NAMALWA (cell line): ENCODE measurements at regions not wholly inside any gene's neighbourhood (a gene's known extent, or its start where the extent isn't known, plus 50 kb on each side); places are given as distances from the start of the nearest gene placed in this dataset.
"Not testable (repeated sequence)": the region's sequence is repeated elsewhere in the genome, so short reads cannot be mapped to it uniquely, and the experiment has no call there.

Experiments used
- DNase-seq: peaks from one replicate; pipeline ENCODE4 v3.0.0-alpha.2; 2015; ENCODE audit warnings: low spot score

DNA sequence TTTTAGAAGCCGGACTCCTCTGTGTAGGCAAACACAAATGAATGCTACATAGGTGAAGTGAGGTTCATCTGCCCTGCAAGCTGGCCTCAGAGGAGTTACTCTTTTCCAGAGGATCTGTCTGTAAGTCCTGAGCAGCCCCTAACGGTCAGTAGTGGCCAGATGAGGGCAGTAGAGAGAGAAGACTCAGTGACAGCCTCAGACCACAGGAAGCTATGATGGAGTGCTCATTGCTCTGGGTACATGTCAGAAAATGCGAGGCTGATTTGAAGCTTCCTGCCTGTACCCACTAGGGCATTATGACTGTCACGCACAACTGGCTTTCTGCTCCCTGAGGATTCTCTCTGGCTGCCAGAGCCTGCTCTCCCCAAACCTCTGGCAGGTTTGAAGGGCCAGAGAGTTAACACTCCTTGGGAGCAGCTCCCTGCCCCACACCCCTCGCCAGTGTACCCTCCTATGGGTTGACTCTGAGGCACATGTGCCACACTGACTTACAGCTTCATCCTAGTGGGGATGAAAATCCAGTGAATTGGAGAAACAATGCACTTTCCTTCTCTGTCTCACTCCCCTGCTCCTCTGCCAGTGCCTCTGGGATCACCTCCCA, 141.5 kb downstream of the GABRG2 start:
- DNase-seq: peak; percentile 68

DNA sequence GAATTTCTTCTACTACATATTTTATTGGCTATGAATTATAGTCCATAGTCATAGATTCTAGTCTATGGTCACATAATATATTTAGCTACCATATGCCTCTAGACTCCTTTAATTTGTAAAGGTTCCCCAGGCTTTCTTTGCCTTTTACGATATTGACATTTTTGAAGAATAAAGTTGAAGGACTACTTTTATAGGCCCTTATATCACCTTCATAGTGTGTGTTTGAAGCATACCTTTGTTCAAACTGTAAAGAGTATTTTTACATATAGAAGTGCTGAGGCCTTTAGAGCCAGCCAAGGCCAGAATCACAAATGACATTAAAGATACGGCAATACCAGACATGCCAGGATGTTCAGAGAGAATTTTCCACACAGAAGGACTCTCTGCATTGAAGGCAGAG, 147.0 kb downstream of the GABRG2 start:
- DNase-seq: no peak

DNA sequence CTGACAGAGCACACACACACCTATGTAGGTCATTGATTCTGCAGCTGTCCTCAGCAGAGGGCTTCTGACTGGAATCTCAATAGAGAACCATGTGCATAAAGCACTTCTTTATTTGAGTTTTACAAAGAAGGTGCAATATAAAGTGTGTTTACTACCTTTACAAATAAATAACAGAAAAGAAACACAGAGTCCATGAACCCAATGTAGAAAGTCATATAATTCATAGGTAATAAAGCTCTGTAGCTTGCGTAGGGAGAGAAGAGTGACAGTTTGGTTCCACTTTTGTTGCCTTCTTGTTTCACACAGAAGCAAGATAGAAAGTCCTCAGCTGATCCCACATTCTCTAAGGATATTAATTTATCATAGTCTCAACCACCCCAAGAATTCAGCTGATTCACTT, 149.5 kb downstream of the GABRG2 start:
- DNase-seq: no peak

DNA sequence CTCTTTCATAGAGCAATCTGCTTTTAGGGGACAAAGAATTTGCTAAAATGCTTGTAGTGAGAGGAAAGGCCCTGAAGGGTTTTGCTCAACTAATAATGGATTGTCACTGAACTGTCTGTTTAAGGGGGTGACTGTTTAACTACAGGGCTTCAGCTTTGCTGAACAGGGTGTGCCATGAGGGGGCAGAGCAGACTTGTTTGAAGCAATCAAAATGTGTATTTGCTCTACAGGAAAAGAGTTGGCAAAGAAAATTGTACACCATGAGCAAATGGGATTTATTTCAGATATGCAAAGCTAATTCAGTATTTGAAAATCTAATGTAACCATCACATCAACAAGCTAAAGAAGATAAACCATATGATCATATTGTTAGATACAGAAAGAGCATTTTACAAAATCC, 154.3 kb downstream of the GABRG2 start:
- no peak for DNase-seq

DNA sequence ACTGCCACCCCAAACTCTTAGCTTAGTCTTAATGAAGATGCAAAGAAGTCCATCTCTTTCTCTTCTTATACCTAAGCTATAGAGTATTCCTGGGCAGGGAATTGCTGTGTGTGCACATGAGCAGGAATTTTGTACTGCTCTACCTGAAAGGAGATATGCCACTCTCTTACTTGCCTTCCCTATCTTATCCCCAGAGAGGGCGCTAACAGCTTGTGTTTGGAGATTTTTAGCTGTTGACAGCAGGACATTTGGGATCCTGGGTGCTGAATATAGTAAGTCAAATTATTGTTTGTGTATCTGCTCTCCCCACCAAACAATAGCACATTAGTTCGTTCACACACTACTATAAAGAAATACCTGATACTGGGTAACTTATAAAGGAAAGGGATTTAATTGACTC, 159.5 kb downstream of the GABRG2 start:
- no peak for DNase-seq

DNA sequence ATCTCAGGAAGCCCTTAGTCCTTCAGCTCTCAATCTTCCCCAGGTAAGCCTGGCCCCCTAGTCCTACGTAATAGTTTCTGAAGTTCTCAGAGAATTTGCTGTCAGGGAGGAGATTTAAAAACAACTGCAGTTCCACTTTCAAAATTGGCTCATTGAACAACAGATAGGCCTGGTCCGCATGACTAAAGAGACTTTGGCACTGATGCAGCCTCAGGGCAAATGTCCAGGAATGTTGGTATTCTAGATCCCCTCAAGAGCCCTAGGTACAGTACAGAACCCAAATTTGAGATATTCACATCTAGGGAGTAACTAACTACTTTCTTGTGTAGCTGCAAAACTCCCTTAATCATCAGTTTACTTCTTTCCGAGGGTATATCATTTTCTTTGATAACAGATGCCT, 162.8 kb downstream of the GABRG2 start:
- DNase-seq: no peak

DNA sequence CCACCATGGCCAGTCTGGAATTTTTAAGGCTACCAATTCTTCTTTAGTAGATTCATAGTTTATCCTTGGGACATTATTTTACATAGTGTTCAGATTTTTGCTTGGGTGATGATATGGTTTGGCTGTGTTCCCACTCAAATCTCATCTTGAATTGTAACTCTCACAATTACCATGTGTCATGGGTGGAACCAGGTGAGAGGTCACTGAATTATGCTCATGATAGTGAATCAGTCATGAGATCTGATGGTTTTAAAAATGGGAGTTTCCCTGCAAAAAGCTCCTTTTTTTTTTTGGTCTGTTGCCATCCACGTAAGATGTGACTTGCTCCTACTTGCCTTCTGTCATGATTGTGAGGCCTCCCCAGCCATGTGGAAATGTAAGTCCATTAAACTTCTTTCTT, 163.9 kb downstream of the GABRG2 start:
- DNase-seq: no peak

DNA sequence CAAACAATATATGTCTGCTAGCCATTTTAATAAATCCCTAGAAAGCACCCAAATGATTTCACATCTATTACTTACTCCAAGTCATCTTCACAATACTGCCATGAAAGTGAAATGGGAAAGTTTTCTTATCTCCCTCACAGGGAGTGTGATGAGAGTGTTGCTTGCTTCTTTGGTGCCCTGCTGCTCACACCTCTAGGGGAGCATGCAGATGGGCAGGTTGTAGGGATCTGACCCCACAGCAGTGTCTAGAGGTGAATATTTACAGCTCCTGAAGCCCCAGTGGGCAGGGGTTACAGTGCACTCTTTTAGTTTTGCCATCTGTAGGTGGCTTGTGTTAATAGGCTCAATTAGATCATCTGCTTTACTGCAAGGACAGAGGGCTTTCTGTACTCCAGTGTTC, 173.2 kb downstream of the GABRG2 start:
- DNase-seq: no peak

DNA sequence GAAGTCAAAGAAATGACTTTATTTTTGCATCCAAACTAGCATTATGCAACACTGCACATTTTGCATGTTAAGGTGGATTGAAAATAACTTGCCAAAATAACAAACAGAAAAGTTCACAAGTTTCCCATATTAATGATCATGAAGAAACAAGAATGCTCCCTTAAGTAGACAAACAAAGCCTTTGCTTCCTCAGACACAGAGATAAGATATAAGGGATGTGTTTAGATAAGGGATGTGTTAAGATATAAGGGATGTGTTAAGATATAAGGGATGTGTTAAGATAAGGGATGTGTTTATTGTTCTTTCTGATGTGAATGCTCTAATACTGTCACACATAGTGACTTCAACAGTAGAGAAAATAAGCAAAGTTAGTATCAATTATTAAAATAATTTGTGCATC, 174.8 kb downstream of the GABRG2 start:
- DNase-seq: no peak

DNA sequence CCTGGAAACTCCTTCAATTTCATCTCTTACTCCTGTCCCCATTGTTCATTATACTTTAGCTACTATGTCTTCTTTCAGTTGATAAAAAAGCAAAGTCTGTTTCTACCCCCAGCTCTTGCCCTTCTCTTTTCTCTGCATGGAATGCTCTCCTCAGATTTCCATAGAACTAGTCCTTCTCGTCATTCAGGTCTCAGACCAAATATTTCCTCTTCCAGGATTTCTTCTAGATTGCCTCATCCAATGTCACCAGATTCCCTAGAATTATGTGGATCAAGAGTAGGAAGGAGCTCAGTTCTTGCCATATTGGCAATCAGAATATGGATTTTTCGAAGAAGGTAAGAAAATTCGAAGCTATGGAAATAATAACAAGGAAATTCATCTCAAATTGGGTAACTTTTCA, 176.1 kb downstream of the GABRG2 start:
- DNase-seq: no peak

DNA sequence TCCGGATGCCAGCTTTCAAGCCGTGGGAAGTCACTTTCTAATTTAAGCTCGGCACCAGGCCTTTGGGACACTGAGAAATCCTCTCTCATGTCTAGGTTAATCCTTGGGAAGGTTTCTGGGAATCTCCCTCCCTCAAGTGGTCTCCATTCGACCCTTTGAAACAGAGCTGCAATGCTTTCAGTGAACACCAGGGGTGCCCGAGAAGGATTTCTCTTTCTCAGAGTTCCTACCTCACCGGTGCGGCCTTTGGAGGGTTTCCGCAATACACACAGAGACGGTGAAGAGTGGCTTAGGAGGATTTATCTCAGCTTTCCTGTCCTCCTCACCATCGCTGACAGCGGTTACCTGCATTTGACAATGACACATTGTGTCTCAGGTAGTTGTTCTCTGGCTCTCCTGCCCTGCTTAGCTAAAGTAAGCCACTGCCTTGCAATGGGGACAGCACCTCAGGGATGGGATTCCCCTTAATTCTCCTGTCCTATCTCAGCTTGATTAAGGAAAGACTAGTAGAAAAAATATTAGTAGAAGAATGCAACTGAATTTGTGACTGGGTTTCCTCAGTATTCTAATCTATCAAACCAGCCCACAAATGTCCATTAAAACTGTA, 180.6 kb downstream of the GABRG2 start:
- DNase-seq: peak; percentile 27

DNA sequence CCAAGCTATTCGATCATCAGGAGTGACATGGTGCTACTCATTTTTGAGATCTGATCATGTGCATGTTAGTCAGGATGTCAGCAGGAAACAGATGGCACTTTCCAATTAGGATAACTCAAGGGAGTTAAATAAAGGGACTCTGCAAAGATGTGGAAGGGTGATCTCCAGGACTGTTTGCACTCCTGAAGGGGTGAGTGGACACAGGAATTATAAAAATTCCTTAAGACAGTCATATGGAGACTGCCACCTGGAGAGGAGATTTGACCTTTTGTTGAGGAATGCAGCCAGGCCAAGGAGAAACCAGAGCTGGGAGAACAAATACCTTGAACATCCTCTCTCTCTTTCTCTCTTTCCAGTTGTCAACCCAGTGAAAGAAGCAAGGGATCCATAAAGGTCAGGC, 189.1 kb downstream of the GABRG2 start:
- no peak for DNase-seq

DNA sequence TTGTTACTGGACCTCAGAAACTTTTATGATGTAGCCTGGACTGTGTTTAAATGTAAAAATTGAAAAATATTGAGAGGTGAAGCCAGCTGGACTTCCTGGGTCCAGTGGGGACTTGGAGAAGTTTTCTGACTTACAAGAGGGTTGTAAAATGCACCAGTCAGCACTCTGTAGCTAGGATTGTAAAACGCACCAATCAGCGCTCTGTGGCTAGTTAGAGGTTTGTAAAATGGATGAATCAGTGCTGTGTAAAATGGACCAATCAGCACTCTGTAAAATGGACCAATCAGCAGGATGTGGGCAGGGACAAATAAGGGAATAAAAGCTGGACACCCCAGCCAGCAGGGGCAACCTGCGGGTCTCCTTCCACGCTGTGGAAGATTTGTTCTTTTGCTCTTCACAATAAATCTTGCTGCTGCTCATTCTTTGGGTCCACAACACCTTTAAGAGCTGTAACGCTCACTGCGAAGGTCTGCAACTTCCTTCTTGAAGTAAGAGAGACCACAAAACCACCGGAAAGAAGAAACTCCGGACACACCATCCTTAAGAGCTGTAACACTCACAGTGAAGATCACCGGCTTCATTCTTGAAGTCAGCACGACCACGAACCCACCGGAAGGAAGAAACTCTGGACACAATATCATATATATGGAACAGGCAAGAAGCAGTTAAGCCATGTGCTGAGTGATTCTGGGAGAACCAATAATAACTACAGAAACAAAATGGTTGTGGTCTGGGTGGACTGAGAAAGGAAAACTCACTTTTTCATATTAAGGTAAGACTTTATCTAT, 201.3 kb downstream of the GABRG2 start:
- no peak for DNase-seq

DNA sequence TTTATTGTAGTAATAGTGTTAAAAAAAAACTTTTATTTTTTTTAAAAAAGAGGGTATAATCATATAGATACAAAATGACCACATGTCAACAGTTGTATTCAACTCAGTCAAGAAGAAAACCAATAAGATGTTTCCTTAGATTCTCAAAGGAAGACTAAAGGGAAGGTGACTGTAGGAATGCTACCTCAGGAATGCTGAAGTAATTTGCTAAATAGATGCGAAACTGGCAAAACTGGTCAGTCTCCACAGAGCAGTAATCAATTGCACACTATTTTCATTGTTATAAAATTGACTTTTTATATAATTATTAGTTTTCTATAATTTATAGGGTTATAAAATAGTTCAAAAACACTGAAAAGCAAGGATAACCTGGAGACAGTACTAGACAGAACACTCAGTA, 204.8 kb downstream of the GABRG2 start:
- DNase-seq: no peak

DNA sequence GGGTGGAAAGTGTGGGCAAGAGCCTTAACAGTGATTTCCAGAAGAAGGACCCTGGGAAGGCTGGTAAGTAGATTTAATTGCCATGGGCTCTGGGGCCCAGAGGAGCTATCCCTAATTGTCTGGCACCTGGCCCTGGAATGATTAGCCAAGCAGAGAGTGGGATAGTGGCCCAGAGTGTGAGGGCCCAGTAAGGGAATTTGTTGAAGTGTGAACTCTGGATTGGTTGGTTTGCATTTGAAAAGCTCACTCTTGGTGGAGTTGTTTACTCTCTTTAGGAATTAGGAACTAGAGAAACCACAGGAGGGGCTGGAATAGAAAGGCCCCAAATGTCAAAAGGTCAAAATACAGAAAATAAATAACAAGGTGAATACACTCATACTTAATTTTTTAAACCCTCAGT, 207.1 kb downstream of the GABRG2 start:
- DNase-seq: no peak

DNA sequence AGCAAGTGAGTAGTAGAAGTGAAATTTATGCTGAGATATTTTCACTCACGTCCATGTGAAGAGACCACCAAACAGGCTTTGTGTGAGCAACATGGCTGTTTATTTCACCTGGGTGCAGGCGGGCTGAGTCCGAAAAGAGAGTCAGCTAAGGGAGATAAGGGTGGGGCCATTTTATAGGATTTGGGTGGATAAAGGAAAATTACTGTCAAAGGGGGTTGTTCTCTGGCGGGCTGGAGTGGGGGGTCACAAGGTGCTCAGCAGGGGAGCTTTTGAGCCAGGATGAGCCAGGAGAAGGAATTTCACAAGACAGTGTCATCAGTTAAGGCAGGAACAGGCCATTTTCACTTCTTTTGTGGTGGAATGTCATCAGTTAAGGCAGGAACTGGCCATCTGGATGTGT, 207.8 kb downstream of the GABRG2 start:
- not testable (repeated sequence) for DNase-seq

DNA sequence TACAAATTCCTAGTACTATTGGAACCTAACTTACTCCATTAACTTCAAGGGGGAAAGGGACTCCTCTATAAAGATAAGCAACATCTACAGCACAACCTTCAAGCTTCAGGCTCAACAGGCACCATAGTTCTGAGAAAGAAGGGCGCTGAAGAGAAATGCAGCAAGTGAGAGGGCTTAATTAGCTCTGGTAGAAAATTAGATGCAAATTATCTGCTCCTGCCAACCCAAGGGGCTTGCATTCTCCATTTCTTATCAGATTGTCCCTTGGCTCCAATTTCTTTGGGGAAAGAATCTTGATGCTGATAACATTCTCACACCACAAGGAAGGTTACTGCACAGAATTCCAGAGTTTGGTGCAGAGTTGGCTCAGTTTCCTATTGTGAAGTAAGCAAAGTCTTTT, 214.6 kb downstream of the GABRG2 start:
- DNase-seq: no peak

DNA sequence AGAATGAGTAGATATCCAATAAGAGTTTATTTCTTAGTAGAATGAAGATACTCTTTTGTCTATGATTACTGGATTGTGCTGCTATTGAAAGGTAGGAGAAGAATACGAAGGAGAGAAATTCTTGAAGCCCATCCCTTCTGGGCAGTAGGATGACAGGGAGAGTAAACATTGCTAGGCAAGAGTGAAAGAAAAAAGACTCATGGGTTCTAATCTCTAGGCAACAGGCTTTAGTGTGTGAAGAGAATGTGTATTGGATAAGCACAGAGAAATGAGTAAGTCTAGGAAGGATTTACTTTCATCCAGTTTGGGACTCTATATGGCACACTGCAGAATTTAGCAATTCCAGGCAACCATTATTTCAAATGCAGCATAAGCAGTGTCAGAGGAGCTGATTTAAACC, 216.0 kb downstream of the GABRG2 start:
- DNase-seq: no peak

DNA sequence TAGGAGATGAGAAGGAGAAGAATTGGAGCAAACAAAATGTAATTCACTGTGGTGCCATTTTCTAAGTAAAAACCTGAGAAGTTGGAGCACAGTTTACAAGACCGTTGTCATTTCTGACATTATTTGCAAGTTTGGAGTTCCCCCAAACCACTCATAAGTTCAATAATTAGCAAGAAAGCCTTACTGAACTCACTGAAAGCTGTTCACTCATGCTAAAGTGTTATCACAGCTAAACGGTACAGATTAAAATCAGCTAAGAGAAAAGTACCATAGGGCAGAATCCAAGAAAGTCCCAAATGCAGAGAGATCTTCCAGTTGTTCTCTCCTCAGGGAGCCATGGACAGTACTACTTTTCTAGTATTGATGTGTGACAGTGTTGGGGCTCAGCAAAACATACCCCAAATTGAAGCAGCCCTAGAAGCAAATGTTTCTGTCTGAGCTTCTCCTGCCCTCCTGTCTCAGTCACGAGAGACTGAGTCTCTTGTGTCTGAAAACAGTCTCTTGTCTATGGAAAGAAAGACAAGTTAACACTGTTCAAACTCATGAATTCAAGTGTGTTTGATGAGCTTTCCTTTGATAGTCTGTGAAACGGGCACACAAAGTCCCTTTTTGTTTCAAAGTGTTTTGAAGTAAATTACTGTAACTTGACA, 221.2 kb downstream of the GABRG2 start:
- no peak for DNase-seq

DNA sequence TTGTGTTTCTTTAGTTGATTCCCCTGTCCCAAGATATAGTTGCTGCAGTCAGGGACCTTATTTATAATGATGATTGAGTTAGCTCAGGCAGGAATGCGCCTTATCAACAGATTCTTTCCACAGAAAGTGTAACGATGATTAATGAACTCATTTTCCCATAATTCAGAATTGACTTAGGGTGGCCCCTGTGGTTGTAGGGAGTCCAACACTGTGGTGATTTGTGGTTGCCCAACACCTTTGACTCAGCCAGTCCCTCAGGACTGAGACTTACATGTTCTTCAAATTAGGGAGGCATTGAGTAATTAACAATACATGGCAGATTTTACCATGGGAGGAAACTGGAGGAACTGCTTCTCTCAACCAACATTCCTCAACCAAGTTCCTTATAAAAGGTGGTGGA, 221.9 kb downstream of the GABRG2 start:
- no peak for DNase-seq

DNA sequence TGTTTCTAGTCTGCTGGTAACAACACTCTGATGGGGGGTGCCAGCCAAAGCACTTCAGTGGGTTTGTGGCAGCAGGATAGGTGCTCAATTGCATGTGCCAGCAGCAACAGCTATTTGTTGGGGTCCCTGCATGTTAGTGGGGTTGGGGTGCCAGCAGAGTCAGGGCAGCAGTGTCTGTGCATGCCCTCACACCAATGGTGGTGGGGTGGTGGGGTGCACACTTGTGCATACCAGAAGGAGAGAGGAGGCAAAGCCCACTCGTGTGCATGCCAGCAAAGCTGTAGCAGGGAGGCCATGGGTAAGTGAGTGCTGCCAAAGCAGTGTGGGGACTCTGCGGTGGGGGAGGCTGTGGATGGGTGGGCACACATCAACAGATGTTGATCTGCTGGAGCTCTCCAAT, 232.2 kb downstream of the GABRG2 start:
- no peak for DNase-seq

DNA sequence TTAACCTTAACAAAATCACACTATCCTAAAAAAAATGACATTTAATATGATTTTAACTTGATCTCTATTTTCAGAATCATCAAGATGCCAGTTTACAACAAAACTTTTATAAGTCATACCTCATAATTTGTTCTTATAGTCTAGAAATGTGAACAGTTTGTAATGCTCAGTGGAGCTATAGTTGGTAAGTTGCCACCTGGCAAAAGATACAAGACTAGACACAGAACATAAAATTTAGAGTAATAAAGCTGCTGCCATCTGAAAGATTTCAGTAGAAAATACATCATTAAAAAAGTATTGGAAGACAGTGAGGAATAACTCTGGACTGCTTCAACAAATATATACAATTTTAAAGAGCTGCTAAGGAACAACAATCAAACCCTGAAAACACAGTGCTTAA, 233.8 kb downstream of the GABRG2 start:
- no peak for DNase-seq

DNA sequence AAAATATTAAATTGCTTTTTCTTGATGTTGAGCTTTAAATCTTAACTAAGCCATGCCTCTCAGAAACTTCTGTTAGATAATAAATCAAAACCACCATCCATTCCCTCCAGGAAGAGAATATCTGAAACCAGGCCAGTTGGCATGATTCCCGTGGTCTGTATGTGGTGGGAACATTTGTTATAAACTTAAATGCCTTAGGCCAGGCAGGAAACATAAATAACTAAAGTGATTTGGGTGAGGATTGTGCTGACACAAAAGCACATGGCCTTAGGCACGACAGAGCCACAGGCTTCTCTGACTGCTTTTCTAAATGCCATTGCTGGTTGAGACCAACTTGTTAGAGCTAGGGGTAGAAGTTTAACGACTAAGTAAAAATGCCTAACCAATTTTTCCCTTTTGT, 255.9 kb downstream of the GABRG2 start:
- no peak for DNase-seq
